SK-N-SH treated with all-trans-retinoic acid at 6 μM for 48 hours (cell line): ENCODE measurements at regions not wholly inside any gene's neighbourhood (a gene's known extent, or its start where the extent isn't known, plus 50 kb on each side); places are given as distances from the start of the nearest gene placed in this dataset.
A peak's percentile ranks its signal among the peaks of the same experiment; 100 is the strongest.

Source experiments
- ATAC-seq: fragments of 200-7000 bp; cut with Tn5 transposase; 3 replicates; pipeline ENCODE4 v1.9.1; 2020; ENCODE audit warnings: mild to moderate bottlenecking, moderate library complexity
- ARNTL ChIP-seq: fragments of 450-650 bp; formaldehyde crosslinking; IDR thresholded peaks from 2 replicates; pipeline ENCODE4 v1.5.0; 2020; ENCODE audit warnings: low read depth, mild to moderate bottlenecking, moderate library complexity, borderline replicate concordance
- BACH2 ChIP-seq: fragments of 250-450 bp; sonication (Bioruptor Pico); IDR thresholded peaks from 2 replicates; pipeline ENCODE4 v1.9.0; 2021; ENCODE audit warnings: mild to moderate bottlenecking, borderline replicate concordance
- CREB5 ChIP-seq: fragments of 250-450 bp; sonication (Bioruptor Pico); IDR thresholded peaks from 2 replicates; pipeline ENCODE4 v1.5.1; 2020; ENCODE audit warnings: low read depth, mild to moderate bottlenecking, moderate library complexity
- CSDC2 ChIP-seq: fragments of 250-450 bp; sonication (Bioruptor Pico); IDR thresholded peaks from 2 replicates; pipeline ENCODE4 v1.5.0; 2020; ENCODE audit warnings: mild to moderate bottlenecking, moderate library complexity
- CSRNP3 ChIP-seq: fragments of 250-450 bp; sonication (Bioruptor Pico); IDR thresholded peaks from 2 replicates; pipeline ENCODE4 v1.5.1; 2021; ENCODE audit warnings: mild to moderate bottlenecking, moderate library complexity
- GLIS3 ChIP-seq: fragments of 250-450 bp; sonication (Bioruptor Pico); IDR thresholded peaks from 2 replicates; pipeline ENCODE4 v1.5.0; 2020; ENCODE audit warnings: mild to moderate bottlenecking, moderate library complexity
- ISL1 ChIP-seq: fragments of 250-450 bp; sonication (Bioruptor Pico); IDR thresholded peaks from 2 replicates; pipeline ENCODE4 v2.1.2; 2022; ENCODE audit warnings: mild to moderate bottlenecking, moderate library complexity
- OSR1 ChIP-seq: fragments of 250-450 bp; sonication (Bioruptor Pico); IDR thresholded peaks from 2 replicates; pipeline ENCODE4 v1.8.0; 2022; ENCODE audit warnings: moderate library complexity, mild to moderate bottlenecking, inconsistent platforms
- PATZ1 ChIP-seq: fragments of 250-450 bp; sonication (Bioruptor Pico); IDR thresholded peaks from 2 replicates; pipeline ENCODE4 v1.8.0; 2020; ENCODE audit warnings: mild to moderate bottlenecking, moderate library complexity, borderline replicate concordance
- POU6F1 ChIP-seq: fragments of 250-450 bp; sonication (Bioruptor Pico); IDR thresholded peaks from 2 replicates; pipeline ENCODE4 v1.8.0; 2021; ENCODE audit warnings: low read depth, mild to moderate bottlenecking, moderate library complexity, borderline replicate concordance
- PPARA ChIP-seq: fragments of 250-450 bp; sonication (Bioruptor Pico); IDR thresholded peaks from 2 replicates; pipeline ENCODE4 v1.5.0; 2020; ENCODE audit warnings: mild to moderate bottlenecking, borderline replicate concordance
- RARB ChIP-seq: fragments of 250-450 bp; sonication (Bioruptor Pico); IDR thresholded peaks from 2 replicates; pipeline ENCODE4 v1.8.0; 2021; ENCODE audit warnings: mild to moderate bottlenecking, moderate library complexity
- TOX ChIP-seq: fragments of 250-450 bp; sonication (Bioruptor Pico); IDR thresholded peaks from 2 replicates; pipeline ENCODE4 v1.8.0; 2021; ENCODE audit warnings: mild to moderate bottlenecking, moderate library complexity, borderline replicate concordance
- TSHZ2 ChIP-seq: fragments of 250-450 bp; sonication (Bioruptor Pico); IDR thresholded peaks from 2 replicates; pipeline ENCODE4 v1.5.0; 2020; ENCODE audit warnings: mild to moderate bottlenecking, moderate library complexity
- ZFP30 ChIP-seq: fragments of 450-650 bp; formaldehyde crosslinking; IDR thresholded peaks from 2 replicates; pipeline ENCODE4 v1.5.0; 2022; ENCODE audit warnings: mild to moderate bottlenecking, moderate library complexity
- ZNF565 ChIP-seq: fragments of 450-650 bp; formaldehyde crosslinking; conservative IDR thresholded peaks from 2 replicates; pipeline ENCODE4 v1.5.0; 2020; ENCODE audit warnings: low read depth, mild to moderate bottlenecking, moderate library complexity
- ZNF70 ChIP-seq: fragments of 450-650 bp; formaldehyde crosslinking; IDR thresholded peaks from 2 replicates; pipeline ENCODE4 v1.5.0; 2020; ENCODE audit warnings: mild to moderate bottlenecking, moderate library complexity

- no peak for ATAC-seq
- TF ChIP-seq CSRNP3 (CRISPR knock-in tag) = no peak
- TF ChIP-seq, all 23 proteins: peak for 0
These were observed 177.1 kb upstream of the ALG10B start for GRCh38 chr12:38139456-38139855.

- ATAC-seq = no peak
- no peak for TF ChIP-seq ZNF70
These were observed 175.3 kb upstream of the ALG10B start for GRCh38 chr12:38141239-38141638.

GRCh38 chr12:38141861-38142260 lies 174.7 kb upstream of the ALG10B start:
- ATAC-seq = no peak
- TF ChIP-seq GLIS3 (CRISPR knock-in tag) = no peak

GRCh38 chr12:38142974-38143373 lies 173.6 kb upstream of the ALG10B start:
- ATAC-seq = peak; percentile 34; the same call in 1 of the 3 replicates
- no peak for TF ChIP-seq PPARA (CRISPR knock-in tag)
- TF ChIP-seq POU6F1 (CRISPR knock-in tag) = no peak
- TF ChIP-seq CSDC2 = no peak
- no peak for TF ChIP-seq ZNF565 (CRISPR knock-in tag)
- no peak for TF ChIP-seq BACH2 (CRISPR knock-in tag)
- TF ChIP-seq PATZ1 = no peak
- no peak for TF ChIP-seq GLIS3 (CRISPR knock-in tag)
- no peak for TF ChIP-seq TOX (CRISPR knock-in tag)
- TF ChIP-seq ISL1 (CRISPR knock-in tag) = no peak
- no peak for TF ChIP-seq ZFP30 (CRISPR knock-in tag)
- TF ChIP-seq CREB5 (CRISPR knock-in tag) = no peak
- TF ChIP-seq RARB = no peak
- TF ChIP-seq TSHZ2 (CRISPR knock-in tag) = no peak
- TF ChIP-seq ARNTL = no peak
- no peak for TF ChIP-seq OSR1 (CRISPR knock-in tag)

- no peak for ATAC-seq
- TF ChIP-seq CREB5 (CRISPR knock-in tag) (no peak), BACH2 (CRISPR knock-in tag) (no peak), PPARA (CRISPR knock-in tag) (no peak), ARNTL (no peak)
These were observed 172.5 kb upstream of the ALG10B start for GRCh38 chr12:38144049-38144448.
